HEK293 (cell line): ENCODE measurements at regions not wholly inside any gene's neighbourhood (a gene's known extent, or its start where the extent isn't known, plus 50 kb on each side); places are given as distances from the start of the nearest gene placed in this dataset.

Source experiments
- CTCF ChIP-seq: fragments of 450-650 bp; formaldehyde crosslinking; IDR thresholded peaks from 2 replicates; pipeline ENCODE4 v1.5.1; 2016; ENCODE audit warnings: missing biosample characterization, missing genetic modification characterization
- GLIS1 ChIP-seq: fragments of 450-650 bp; formaldehyde crosslinking; IDR thresholded peaks from 2 replicates; pipeline ENCODE4 v1.5.1; 2016; ENCODE audit warnings: missing biosample characterization, missing genetic modification characterization
- KLF9 ChIP-seq: fragments of 450-650 bp; formaldehyde crosslinking; IDR thresholded peaks from 2 replicates; pipeline ENCODE4 v1.5.1; 2016; ENCODE audit warnings: missing biosample characterization, missing genetic modification characterization, low read depth
- SCRT2 ChIP-seq: fragments of 450-650 bp; formaldehyde crosslinking; IDR thresholded peaks from 2 replicates; pipeline ENCODE4 v1.5.1; 2016; ENCODE audit warnings: missing biosample characterization, missing genetic modification characterization
- YY1 ChIP-seq: fragments of 450-650 bp; formaldehyde crosslinking; IDR thresholded peaks from 2 replicates; pipeline ENCODE4 v1.5.1; 2018; ENCODE audit warnings: missing biosample characterization, missing genetic modification characterization
- ZBTB21 ChIP-seq: fragments of 450-650 bp; formaldehyde crosslinking; IDR thresholded peaks from 2 replicates; pipeline ENCODE4 v1.5.1; 2017; ENCODE audit warnings: missing biosample characterization, missing genetic modification characterization
- ZBTB49 ChIP-seq: fragments of 450-650 bp; formaldehyde crosslinking; IDR thresholded peaks from 2 replicates; pipeline ENCODE4 v1.5.1; 2016; ENCODE audit warnings: missing biosample characterization, missing genetic modification characterization, low read depth
- ZBTB8A ChIP-seq: fragments of 450-650 bp; formaldehyde crosslinking; IDR thresholded peaks from 2 replicates; pipeline ENCODE4 v1.5.1; 2016; ENCODE audit warnings: missing biosample characterization, missing genetic modification characterization
- ZFP3 ChIP-seq: fragments of 450-650 bp; formaldehyde crosslinking; IDR thresholded peaks from 2 replicates; pipeline ENCODE4 v1.5.1; 2016; ENCODE audit warnings: low read depth, missing biosample characterization, missing genetic modification characterization
- ZNF280D ChIP-seq: fragments of 450-650 bp; formaldehyde crosslinking; IDR thresholded peaks from 2 replicates; pipeline ENCODE4 v1.5.1; 2016; ENCODE audit warnings: missing biosample characterization, missing genetic modification characterization
- ZNF558 ChIP-seq: fragments of 450-650 bp; formaldehyde crosslinking; IDR thresholded peaks from 2 replicates; pipeline ENCODE4 v1.5.1; 2016; ENCODE audit warnings: missing biosample characterization, missing genetic modification characterization
- TF ChIP-seq, protein P1 (sequence below): fragments of 450-650 bp; formaldehyde crosslinking; IDR thresholded peaks from 2 replicates; pipeline ENCODE4 v1.5.1; 2016; ENCODE audit warnings: missing biosample characterization, missing genetic modification characterization
- TF ChIP-seq, protein P2 (sequence below): sonication (generic); formaldehyde crosslinking; IDR thresholded peaks from 2 replicates; pipeline ENCODE4 v1.8.1; 2022; ENCODE audit warnings: mild to moderate bottlenecking, moderate library complexity, missing genetic modification reagents

DNA sequence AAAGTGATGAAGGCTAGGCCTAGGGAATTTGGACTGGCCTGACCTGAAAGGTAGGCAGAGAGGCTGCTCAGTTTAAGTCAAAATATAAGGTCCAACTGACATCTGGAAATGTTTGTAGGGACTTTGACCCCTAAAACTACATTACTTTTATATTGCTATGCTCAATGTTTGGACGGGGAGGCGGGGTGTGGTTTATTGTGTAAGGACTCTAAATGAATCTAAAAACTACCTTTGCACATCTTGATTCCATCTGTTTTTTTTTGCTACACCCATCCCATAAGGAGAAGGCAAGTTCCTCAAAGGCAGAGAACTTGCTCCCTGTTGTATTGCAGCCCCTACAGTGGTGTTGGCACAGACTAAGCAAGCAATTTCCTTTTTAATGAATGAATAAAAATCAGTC, 227.1 kb downstream of the HACE1 start:
- TF ChIP-seq ZFP3 (no peak), GLIS1 (tag by site-specific recombination) (no peak), CTCF (no peak), ZNF280D (no peak), ZBTB8A (tag by site-specific recombination) (no peak), ZNF558 (tag by site-specific recombination) (no peak), KLF9 (tag by site-specific recombination) (no peak), YY1 (tag by site-specific recombination) (no peak), ZBTB21 (tag by site-specific recombination) (no peak), SCRT2 (tag by site-specific recombination) (no peak), ZBTB49 (tag by site-specific recombination) (no peak)
- TF ChIP-seq, protein P1, sequence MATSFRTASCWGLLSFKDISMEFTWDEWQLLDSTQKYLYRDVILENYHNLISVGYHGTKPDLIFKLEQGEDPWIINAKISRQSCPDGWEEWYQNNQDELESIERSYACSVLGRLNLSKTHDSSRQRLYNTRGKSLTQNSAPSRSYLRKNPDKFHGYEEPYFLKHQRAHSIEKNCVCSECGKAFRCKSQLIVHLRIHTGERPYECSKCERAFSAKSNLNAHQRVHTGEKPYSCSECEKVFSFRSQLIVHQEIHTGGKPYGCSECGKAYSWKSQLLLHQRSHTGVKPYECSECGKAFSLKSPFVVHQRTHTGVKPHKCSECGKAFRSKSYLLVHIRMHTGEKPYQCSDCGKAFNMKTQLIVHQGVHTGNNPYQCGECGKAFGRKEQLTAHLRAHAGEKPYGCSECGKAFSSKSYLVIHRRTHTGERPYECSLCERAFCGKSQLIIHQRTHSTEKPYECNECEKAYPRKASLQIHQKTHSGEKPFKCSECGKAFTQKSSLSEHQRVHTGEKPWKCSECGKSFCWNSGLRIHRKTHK, result no peak
- TF ChIP-seq, protein P2, sequence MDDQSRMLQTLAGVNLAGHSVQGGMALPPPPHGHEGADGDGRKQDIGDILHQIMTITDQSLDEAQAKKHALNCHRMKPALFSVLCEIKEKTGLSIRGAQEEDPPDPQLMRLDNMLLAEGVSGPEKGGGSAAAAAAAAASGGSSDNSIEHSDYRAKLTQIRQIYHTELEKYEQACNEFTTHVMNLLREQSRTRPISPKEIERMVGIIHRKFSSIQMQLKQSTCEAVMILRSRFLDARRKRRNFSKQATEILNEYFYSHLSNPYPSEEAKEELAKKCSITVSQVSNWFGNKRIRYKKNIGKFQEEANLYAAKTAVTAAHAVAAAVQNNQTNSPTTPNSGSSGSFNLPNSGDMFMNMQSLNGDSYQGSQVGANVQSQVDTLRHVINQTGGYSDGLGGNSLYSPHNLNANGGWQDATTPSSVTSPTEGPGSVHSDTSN (CRISPR knock-in tag), result no peak
